ENCODE measurements at regions not wholly inside any gene's neighbourhood (a gene's known extent, or its start where the extent isn't known, plus 50 kb on each side); places are given as distances from the start of the nearest gene placed in this dataset.
"Not testable (repeated sequence)": the region's sequence is repeated elsewhere in the genome, so short reads cannot be mapped to it uniquely, and the experiment has no call there.

DNA sequence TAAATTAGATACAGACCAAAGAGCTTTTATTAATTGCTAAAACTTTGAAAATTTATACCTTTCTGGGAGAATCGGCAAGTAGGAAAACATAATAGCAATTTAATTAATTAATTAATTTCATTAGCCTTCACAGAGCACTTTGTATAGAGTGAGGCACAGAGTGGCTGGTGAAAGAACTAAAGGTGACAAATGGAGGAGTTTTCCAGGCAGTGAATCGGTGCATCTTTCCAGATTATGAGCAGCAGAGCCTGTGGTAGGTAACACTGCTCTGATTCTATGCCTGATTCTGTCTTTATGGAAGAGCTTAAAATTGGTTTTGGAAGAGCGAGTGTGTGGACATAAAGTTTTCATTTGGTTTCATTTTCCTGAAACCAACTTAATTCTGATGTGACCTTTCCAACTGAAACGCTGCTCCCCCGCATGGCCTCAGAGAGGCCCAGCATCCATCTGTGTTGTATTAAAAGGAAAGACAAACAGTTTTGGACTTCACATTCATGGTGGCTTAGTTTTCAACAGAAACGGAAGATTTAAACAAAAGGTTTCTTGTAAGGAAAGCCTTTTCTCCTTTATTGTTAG is 188.9 kb upstream of the RPS23 start:
- DNase-seq: no peak

DNA sequence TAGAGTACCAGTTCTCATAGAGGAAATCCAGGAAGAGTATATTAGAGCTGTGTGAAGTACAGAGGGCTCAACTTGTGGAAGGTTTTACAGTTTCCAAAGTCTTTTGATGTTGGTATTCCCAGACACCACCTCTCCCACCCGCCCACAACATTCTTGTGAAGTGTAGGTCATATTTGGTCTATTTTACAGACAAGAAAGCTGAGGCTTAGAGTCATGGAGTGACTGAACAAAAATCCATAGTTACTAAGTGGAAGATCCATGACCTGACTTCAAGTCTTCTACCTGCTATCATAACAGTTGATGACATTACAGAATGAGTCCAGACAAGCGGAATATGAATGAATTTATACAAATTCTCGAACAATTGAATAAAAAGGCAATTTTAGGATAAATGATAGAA is 187.1 kb upstream of the RPS23 start:
- no peak for DNase-seq

DNA sequence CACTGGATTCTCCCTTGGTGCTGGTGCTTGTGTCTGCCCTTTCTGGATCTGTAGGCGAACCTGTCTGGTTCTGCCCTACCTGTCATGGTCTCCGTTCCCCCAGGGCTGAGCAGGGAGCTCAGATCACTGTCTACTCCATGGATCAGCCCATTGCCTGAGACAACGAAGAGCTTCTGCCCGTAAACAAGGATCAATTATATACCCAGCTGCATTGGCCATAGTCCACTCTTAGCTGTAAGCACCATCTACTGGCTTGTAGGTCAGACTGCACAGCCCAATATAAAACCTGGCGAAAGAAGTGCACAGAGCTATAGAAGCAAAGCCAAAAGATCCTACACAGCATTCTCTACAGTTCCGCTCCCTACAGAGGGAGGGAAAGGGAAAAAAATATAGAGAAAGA is 181.5 kb upstream of the RPS23 start:
- no peak for DNase-seq

DNA sequence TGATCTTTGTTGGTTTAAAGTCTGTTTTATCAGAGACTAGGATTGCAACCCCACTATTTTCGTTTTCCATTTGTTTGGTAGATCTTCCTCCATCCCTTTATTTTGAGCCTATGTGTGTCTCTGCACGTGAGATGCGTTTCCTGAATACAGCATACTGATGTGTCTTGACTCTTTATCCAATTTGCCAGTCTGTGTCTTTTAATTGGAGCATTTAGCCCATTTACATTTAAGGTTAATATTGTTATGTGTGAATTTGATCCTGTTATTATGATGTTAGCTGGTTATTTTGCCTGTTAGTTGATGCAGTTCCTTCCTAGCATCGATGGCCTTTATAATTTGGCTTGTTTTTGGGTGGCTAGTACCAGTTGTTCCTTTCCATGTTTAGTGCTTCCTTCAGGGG is 177.2 kb upstream of the RPS23 start:
- DNase-seq: not testable (repeated sequence)

DNA sequence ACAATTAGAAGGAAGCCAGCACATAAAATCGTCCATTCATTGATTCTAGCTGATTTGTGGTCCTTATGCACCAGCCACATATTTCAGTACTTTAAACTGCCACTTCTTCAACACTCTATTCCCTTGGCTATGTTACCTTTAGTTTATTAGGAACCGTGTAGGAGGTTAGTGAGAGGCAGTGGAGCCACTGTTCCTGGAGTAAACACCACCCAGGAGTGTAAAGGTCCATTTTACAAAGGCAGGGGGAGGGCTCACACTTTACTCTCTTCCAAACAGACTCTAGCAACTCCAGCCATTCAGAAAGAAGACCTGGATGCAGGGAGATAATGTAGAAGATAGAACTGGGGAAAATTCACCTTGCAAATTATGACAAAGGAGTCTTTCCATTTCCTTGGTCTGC is 170.2 kb upstream of the RPS23 start:
- DNase-seq: no peak

DNA sequence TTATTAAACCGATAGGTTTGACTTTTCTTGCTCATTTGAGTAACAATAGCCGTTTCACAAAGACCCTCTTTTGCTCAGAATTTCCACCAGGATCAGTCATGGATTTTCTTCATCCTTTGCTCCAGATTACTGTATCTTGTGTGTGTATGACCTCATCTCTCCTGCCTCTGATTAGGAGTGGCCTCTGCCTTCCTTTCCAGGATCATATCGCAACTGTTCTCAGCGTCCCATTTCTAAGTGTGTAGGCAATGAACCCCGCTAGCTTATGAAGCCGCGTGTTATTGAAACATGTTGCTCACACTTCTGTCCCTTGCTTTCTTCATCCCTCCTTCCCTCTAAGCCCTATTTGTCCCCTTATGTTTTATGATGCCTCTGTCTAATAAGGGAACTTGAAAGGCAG is 169.8 kb upstream of the RPS23 start:
- DNase-seq: no peak

DNA sequence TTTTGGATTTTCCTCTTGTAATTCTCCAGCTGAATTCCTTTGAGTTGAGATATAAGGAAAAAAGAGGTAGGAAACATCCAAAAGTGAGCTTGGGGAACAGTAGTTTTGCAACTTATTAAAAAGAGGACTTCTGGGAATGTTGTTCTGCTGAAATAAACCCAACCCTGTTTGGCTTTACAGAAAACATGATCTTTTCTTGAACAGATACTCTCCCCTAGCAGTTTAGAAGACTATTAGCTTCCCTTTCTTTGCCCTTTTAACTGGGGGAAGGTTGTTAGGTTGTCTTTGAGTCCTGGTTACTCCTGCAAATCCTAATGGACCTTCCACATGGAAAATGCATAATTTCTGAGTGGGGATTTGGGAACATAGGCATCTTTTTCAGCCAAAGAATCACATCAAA is 168.7 kb upstream of the RPS23 start:
- no peak for DNase-seq

DNA sequence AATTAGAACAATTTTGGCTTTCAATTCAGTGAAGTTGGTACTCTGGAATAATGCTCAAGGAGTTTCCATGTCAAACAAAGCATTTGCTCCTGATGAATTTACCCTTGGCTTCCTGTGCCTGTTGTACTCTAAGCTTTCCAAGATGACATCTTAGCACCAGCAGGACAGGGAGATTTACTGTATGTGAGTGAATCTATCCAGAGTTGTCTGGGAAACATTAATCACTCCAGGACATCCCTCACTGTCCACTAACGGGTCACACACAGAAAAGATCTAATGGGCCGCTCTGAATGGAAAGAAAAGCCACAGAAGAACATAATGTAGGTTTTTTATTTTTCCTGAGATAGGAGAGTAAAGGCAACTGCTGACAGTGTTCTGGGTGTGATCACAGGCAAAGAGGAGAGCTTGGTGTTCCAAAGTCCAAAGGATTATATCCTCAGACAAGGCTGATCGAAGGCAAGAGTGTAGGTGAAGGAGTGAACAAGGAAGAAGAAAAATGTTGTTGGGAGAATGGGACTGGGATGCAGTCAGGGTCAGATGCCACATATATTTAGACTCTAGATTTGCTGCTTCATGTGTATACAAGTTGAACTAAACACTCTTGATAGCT is 167.7 kb upstream of the RPS23 start:
- no peak for DNase-seq

DNA sequence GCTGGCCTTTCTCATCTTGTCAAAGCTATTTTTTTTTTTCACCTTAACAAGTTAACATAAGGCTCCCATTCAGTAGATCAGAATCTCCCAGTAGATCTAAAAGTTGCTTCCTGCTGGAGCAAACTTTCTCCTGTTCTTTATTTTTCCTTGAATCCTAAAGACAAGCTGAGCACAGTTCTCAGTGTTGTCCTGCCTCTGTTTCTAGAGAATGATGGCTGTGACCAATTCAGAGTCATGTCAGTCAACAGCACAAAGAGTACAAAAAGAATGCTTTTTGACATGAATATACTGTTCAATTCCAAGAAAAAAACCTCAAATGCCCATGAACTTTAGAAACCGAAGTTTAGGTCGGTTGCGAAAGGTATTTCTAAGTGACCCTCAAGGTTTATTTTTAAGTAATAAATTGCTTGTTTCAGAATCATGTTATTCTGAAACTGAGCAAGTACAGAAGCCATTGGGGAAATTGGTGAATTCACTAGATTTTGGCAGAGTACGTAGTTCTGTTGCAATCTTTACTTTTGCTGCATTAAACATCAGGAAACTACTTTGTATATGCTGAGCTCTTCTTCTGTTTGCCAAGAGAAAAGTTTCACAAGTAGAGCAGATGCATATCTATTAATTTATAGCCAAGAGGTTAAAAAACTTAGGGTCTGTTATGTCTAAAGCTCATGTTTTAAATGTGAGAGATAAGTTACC is 161.7 kb upstream of the RPS23 start:
- DNase-seq: no peak

DNA sequence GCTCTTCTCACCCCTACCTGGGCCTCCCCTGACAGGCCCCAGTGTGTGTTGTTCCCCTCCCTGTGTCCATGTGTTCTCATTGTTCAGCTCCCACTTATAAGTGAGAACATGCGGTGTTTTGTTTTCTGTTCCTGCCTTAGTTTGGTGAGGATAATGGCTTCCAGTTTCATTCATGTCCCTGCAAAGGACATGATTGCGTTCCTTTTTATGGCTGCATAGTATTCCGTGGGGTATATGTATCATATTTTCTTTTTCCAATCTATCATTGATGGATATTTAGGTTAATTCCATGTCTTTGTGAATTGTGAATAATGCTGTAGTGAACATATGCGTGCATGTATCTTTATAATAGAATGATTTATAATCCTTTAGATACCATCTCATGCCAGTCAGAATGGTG is 159.4 kb upstream of the RPS23 start:
- DNase-seq: not testable (repeated sequence)

DNA sequence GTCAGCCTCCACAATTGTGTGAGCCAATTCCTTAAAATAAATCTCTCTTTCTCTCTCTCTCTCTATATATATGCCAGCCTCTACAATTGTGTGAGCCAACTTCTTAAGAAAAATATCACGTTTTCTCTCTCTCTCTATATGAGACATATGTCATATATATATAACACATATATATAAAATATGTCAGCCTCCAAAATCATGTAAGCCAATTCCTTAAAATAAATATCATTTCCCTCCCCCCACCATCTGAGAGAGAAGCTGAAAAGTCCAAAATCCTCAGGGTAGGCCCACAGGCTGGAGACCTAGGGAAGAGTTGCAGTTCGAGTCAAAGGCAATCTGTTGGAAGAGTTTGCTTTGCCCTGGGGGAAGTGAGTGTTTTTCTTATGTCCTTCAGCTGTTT is 158.1 kb upstream of the RPS23 start:
- no peak for DNase-seq

DNA sequence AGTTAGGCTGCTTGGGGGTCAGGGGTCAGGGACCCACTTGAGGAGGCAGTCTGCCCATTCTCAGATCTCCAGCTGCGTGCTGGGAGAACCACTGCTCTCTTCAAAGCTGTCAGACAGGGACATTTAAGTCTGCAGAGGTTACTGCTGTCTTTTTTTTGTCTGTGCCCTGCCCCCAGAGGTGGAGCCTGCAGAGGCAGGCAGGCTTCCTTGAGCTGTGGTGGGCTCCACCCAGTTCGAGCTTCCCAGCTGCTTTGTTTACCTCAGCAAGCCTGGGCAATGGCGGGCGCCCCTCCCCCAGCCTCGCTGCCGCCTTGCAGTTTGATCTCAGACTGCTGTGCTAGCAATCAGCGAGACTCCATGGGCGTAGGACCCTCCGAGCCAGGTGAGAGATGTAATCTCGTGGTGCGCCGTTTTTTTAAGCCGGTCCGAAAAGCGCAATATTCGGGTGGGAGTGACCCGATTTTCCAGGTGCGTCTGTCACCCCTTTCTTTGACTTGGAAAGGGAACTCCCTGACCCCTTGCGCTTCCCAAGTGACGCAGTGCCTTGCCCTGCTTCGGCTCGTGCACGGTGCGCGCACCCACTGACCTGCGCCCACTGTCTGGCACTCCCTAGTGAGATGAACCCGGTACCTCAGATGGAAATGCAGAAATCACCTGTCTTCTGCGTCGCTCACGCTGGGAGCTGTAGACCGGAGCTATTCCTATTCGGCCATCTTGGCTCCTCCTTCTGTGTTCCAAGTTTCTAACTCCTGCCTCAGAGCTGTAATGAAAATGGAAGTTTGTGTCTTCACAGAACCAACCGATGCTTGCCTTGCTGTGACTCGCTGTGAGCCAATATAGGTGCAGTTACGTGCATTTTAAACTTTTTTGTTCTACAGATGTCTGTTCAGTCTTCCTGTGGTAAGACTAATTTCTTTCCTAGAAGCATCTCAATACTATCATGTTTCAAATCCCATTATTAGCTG is 156.8 kb upstream of the RPS23 start:
- DNase-seq: not testable (repeated sequence)

DNA sequence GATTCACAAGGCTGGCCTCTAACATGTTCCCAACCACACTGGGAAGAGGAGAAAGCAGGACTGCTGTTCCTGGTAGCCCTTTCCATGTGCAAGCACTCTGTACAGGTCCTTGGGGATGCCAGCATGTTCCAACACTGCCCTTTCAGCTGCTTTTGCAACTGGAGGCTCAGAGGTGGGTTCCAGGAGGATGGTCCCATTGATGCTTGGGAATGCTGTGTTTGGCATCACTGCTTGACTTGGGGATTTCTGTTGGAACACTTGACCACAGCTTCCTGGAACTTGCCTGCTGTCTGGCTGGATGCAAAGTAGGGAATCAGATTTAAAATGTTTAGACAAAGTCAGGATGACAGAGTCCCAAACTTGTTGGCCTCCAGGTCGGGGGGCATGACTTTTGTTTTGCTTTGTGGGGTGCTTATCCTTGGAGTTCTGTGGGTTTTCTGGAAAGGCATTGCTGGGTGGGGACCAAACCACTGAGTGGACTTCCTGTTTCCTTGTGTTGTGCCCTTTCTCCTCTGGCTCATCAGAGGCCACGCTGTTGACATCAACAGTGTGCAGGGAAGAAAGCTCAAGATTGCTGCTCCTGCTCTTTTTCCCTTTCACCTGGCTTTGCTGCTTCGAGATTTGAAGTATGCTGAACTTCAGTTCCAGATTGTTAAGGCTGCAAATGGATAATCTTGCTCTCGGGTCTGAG is 148.5 kb upstream of the RPS23 start:
- no peak for DNase-seq

DNA sequence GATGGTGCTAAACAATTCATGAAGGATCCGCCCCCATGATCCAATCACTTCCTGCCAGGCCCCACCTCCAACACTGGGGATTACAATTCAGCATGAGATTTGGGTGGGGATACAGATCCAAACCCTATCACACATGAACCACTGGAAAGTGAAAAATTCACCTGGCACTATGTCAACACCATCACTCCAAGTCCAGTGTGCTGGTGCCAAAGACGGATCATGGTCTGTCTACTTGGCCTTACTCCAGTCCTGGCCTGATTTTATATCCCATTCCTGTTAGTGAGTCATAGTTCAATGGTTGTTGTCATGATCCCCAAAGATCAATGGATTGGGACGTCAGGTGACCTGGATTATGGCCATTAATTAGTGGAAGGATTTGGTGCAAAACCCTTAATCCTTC is 147.4 kb upstream of the RPS23 start:
- no peak for DNase-seq

DNA sequence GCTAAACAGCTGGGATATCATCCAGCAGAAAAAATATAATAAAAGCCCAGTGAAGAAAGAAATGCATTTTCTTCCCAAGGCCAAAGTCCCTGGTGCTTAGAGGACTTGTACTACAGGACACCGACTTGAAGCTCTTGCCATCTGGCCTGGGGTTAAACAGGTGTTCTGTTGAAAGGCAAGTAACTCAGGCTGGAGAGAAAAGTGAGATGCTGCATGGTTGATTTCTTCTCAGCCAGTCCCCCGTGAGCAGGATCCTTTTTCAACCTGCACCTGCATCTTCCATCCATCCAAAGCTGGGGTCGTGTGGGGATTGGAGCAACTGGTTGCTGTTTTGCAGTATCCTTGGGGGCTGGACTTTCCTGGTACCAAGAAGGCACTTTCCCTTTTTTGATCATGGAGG is 146.1 kb upstream of the RPS23 start:
- DNase-seq: no peak

DNA sequence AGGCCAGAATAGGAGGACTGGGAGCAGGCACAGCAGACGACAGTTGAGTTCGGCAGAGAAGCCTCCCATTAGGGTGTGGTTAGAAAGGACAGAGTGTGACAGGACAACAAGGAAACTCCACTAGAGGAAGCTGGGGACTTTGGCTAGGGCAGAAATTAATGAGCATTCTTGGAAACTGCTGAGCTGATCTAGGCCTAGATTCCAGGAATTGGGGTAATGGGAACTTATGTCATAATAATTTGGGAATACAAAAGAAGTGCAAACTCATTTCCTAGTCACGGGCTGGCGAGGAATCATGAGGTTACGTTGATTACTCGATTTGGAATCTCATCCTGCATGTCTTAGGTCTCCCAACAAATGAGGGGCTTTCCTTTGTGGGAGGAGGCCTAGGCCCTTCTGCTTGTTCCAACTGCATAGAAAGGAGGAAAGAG is 144.6 kb upstream of the RPS23 start:
- no peak for DNase-seq

DNA sequence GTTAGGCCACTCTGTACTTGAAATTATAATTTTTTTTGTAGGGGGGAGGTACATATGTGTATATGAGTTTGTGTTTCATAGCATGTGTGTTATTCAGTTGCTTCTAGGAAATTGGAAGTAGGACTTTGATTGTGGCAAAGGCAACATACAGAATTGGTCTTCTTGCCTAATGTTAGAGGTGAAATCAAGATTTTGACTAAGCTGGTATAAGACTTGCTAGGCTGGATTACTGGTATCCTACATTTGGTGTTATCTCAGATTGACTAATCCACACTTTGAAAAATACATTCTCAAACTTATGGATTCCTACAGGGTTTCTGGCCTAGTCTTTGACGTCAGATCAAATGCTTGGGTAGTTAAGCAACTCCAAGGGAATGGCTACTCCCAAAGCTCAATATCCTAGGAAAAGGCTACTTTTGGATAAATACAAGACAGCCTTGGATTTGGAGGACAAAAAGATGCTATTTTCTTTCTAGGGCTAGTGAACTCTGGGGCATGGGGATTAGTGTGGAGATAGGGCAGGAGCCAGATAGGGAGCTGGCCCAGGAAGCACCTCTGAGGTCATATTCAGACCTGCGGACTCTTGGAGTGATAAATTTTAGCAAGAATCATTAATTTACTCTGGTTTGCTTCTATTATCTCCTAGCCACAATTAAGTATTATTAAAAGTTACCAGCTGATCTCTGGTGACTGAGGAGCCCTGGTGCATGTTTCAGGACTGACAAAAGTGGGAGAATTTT is 144.0 kb upstream of the RPS23 start:
- no peak for DNase-seq

DNA sequence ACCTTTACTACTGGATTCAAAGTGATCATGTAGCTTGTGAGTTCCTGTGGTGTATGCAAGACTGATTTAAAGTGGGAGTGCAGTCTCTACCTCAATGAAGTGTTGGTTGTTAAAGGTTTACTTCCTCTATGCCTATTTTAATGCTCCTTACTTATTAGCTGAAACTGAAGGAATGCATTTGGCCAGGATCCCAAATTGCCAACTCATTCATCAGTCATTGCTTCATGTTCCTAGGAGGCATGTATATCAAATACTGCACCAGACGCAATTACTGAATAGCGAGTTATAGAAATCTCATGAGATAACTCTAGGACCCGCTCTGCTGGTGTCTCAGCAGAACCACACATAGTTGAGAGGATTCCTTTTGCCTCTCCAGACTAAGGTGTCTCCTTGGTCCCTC is 143.0 kb upstream of the RPS23 start:
- no peak for DNase-seq

DNA sequence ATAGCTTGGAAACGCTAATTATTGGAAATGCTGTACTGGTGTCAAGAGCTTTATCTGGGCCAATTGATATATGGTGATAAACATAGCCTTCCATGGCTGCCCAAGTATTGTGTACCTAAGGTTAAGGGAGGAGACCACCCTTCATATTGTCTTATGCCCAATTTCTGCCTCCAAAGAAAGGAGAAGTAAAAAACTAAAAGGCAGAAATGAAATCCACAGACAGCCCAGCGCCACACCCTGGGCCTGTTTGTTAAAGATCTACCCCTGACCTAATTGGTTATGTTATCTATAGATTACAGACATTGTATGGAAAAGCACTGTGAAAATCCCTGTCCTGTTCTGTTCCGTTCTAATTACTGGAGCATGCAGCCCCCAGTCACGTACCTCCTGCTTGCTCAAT is 142.4 kb upstream of the RPS23 start:
- not testable (repeated sequence) for DNase-seq

DNA sequence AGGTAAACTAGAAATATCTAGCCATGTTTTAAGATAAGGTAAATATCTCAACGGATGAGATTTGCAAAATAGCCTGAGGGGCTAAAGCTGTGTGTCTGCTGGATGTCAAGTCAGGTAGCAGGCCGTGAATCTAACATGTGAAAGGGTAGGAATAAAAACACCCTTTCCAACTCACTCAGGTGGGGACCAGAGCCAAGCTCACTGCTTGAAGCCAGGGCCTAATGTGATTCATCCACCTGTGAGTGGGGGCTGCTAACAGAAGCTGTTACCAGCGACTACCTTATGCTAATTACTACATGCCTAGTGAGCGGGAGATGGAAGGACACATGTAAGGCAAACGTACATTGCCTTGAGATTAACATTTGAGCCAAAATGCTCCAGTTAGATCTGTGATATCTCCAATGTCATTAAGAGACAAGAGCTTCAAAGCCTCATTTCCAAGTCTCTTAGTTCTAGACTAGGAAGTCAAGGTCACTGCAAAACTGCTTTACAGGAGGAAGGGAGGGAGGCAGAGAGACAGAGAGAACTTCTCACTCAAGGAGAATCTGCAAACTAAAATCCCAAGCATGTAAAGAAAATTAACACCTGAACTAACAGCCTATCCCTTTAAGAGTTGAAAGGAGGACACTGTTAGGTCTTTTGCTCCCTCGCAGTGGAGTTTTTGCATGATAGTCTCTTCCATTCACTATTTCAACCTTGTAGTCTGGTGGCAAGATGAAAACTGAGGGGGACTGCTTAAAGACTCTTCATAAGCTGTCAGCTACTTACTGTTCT is 141.6 kb upstream of the RPS23 start:
- DNase-seq: no peak

DNA sequence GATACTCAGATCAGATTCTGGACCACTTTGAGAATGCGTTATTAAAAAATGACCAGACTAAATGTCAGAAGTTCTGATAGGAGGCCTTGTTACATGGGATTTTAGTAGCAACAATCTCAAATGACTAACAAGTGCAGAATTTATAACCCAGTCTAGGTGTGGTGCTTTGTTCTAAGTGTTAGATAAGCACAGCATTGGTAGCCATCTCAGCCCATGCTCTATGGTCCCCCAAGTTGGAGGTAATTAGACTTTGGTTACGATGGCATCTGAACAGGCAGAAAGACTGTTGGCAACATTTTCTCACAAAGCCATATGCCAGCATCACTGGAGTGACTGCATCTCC is 140.4 kb upstream of the RPS23 start:
- DNase-seq: no peak

All from NCI-H1930 (cell line).